Ascending aorta (tissue), 2 donors: ENCODE measurements at regions not wholly inside any gene's neighbourhood (a gene's known extent, or its start where the extent isn't known, plus 50 kb on each side); places are given as distances from the start of the nearest gene placed in this dataset.

Experiments
- DNase-seq, 2 donors: peaks; one replicate each; pipeline ENCODE4 v3.0.0-alpha.2; 2019; ENCODE audit warnings: low spot score in 2 of 2
- H3K27ac ChIP-seq, 2 donors: fragments of 200-600 bp; sonication (generic); one replicate each; pipeline ENCODE4 v1.5.1; 2016 to 2017; ENCODE audit warnings: mild to moderate bottlenecking in 1 of 2
- H3K27me3 ChIP-seq: fragments of 200-600 bp; sonication (generic); one replicate; pipeline ENCODE4 v1.5.1; 2017
- H3K36me3 ChIP-seq, 2 donors: fragments of 200-600 bp; sonication (generic); one replicate each; pipeline ENCODE4 v1.5.1; 2016
- H3K4me1 ChIP-seq, 2 donors: fragments of 200-600 bp; sonication (generic); one replicate each; pipeline ENCODE4 v1.5.1; 2016 to 2017; ENCODE audit warnings: mild to moderate bottlenecking in 1 of 2
- H3K4me3 ChIP-seq, 2 donors: fragments of 200-600 bp; sonication (generic); one replicate each; pipeline ENCODE4 v1.5.1; 2016 to 2017; ENCODE audit warnings: mild to moderate bottlenecking in 1 of 2
- H3K9me3 ChIP-seq, 2 donors: fragments of 200-600 bp; sonication (generic); one replicate each; pipeline ENCODE4 v1.5.1; 2016
- intact Hi-C: fragments of 100-400 bp; cut with DNase I; formaldehyde crosslinking; loops from one replicate; pipeline ENCODE4 v1.15.1; 2023
- TF ChIP-seq, protein P1 (sequence below), 3 experiments: fragments of 200-600 bp in 2 of 3; fragments of 450-650 bp in 1 of 3; sonication (generic) in 2 of 3; IDR thresholded peaks; one replicate each; pipeline ENCODE4 v1.5.1; 2016 to 2019; ENCODE audit warnings: antibody characterized with exemption in 3 of 3, mild to moderate bottlenecking in 1 of 3, moderate library complexity in 1 of 3

DNA sequence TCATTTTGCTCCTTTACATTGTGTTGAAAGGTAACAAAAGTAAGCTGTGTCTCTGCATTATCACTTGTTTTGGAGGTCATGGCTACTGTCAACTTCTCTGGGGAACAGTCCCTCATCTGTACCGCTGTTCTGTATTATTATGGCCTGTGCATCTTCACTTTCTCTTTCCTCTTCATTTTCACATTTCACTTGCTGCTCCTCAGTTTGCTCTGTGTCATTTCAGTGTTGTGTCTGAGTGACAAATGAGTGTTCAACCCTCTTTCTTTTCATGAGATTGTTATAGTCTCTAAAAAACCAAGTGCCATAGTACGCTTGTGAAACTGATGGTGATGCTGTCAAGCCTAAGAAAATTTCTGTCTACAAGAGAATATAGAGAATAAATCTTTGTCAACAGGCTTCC lies 122.0 kb upstream of the FER start:
- no peaks in the 10 kb centered on the region for H3K4me1 ChIP-seq
- H3K27me3 ChIP-seq, result no peaks in the 10 kb centered on the region
- H3K4me3 ChIP-seq, result no peak overlapping the region
- no peak overlapping the region for H3K27ac ChIP-seq
- intact Hi-C loops, result no loop called here
- no peak for DNase-seq
- H3K36me3 ChIP-seq, result no peaks in the 10 kb centered on the region
- TF ChIP-seq, protein P1, sequence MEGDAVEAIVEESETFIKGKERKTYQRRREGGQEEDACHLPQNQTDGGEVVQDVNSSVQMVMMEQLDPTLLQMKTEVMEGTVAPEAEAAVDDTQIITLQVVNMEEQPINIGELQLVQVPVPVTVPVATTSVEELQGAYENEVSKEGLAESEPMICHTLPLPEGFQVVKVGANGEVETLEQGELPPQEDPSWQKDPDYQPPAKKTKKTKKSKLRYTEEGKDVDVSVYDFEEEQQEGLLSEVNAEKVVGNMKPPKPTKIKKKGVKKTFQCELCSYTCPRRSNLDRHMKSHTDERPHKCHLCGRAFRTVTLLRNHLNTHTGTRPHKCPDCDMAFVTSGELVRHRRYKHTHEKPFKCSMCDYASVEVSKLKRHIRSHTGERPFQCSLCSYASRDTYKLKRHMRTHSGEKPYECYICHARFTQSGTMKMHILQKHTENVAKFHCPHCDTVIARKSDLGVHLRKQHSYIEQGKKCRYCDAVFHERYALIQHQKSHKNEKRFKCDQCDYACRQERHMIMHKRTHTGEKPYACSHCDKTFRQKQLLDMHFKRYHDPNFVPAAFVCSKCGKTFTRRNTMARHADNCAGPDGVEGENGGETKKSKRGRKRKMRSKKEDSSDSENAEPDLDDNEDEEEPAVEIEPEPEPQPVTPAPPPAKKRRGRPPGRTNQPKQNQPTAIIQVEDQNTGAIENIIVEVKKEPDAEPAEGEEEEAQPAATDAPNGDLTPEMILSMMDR (IDR thresholded peaks at IDR 0.05), result no peak
- no peaks in the 10 kb centered on the region for H3K9me3 ChIP-seq

DNA sequence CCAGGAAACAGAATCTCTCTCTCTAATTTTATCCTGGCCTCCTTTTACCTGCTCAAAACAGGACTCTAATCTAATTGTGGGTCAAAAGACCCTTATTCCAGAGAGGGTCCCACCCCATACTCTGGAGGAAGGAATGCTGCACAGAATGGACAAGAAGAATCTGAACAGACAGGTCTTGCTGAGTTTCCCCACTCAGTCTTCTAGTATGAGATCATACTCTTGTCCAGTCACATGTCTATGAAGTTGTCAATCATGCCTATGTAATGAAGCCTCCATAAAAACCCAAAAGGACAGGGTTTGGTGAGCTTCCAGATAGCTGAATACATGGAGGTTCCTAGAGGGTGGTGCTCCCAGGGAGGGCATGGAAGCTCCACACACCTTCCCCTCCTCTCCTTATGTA lies 123.9 kb upstream of the FER start:
- H3K9me3 ChIP-seq, result no peaks in the 10 kb centered on the region
- intact Hi-C loops, result no loop called here
- TF ChIP-seq, protein P1 (IDR thresholded peaks at IDR 0.05), result no peak
- no peaks in the 10 kb centered on the region for H3K27me3 ChIP-seq
- no peaks in the 10 kb centered on the region for H3K36me3 ChIP-seq
- DNase-seq, result no peak
- no peaks in the 10 kb centered on the region for H3K4me1 ChIP-seq
- H3K27ac ChIP-seq, result no peak overlapping the region
- H3K4me3 ChIP-seq, result no peak overlapping the region

DNA sequence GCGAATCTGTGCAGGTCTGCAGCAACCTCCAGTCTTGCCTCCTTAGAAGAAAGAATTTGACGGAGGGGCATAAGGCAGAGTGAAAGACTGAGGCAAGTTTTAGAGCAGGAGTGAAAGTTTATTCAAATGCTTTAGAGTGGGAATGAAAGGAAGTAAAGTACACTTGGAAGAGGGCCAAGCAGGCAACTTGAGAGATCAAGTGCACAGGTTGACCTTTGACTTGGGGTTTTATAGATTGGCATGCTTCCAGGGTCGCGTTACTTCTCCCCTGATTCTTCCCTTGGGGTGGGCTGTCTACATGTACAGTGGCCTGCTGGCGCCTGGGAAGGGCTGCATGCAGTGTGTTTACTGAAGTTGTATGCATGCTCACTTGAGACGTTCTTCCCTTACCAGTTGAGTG lies 127.2 kb upstream of the FER start:
- Histone ChIP-seq H3K4me3 (no peak overlapping the region), H3K27ac (no peak overlapping the region), H3K36me3 (no peaks in the 10 kb centered on the region), H3K27me3 (no peaks in the 10 kb centered on the region), H3K9me3 (no peaks in the 10 kb centered on the region), H3K4me1 (no peaks in the 10 kb centered on the region)
- intact Hi-C loops, result no loop called here
- no peak for DNase-seq
- TF ChIP-seq, protein P1 (IDR thresholded peaks at IDR 0.05), result no peak

DNA sequence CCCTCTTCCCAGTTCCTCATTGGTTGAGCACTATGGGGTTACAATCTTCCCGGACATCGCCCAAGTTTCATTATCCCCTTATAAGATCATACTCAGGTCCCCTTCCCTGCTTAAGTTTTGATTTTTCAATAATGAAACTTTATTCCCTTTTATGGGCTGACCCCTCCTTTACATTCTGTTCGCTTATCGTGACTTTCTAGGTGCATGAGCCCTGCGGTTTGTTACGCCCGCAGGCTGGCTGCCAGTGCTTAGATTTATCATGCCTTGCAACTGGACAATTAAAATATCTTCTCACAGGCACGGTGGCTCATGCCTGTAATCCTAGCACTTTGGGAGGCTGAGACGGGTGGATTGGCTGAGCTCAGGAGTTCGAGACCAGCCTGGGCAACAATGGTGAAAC lies 127.9 kb upstream of the FER start:
- Histone ChIP-seq H3K27me3 (no peaks in the 10 kb centered on the region), H3K9me3 (no peaks in the 10 kb centered on the region), H3K4me3 (no peak overlapping the region), H3K4me1 (no peaks in the 10 kb centered on the region), H3K36me3 (no peaks in the 10 kb centered on the region), H3K27ac (no peak overlapping the region)
- DNase-seq, result no peak
- intact Hi-C loops, result no loop called here
- TF ChIP-seq, protein P1 (IDR thresholded peaks at IDR 0.05), result no peak

DNA sequence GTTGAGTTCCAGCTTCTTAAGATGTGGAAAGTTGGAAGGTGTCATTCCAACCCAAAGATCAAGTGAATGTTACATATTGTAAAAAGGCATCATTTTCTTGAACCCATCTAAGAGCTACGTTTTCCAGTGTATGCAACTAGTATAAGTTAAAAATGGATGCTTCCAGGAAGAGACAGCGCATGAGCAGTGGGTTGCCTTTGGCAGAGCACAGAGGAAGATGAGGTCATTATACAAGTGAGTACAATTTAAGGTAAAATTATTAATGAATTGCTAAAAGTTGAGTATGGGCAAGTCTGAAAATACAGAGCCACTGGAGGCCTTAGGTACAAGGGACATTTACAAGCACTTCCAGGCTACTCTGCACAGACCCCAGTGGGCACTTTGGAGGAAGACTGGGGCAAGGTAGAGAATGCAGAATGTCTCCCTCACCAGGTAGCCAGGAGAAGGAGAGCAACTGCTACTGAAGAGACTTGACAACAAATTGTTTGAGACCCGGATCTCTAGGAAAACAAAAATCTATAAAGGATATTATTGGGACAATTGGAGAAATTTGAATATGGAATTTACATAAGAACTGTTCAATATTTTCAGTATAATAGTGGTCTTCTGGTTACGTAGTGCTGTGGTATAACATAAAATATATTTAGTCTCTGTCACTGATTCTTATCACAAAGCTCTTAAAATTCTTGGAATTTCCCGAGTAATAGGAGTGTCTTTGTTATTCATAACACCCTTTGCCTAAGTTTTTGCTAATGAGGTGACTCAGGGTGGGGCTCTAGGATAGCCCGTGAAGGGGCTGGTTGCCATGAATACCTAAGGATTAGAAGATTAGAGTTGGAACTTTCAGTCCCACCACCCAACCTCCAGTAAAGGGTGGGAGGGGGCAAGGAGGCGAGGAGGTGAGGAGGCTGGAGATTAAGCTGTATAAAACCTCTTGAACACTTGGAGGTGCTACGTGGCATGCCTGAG lies 129.9 kb upstream of the FER start:
- Histone ChIP-seq H3K27ac (no peak overlapping the region), H3K36me3 (no peaks in the 10 kb centered on the region), H3K9me3 (no peaks in the 10 kb centered on the region), H3K4me3 (no peak overlapping the region), H3K4me1 (no peaks in the 10 kb centered on the region), H3K27me3 (no peaks in the 10 kb centered on the region)
- no peak for DNase-seq
- intact Hi-C loops, result no loop called here
- TF ChIP-seq, protein P1 (IDR thresholded peaks at IDR 0.05), result no peak
